ENCODE measurements at regions not wholly inside any gene's neighbourhood (a gene's known extent, or its start where the extent isn't known, plus 50 kb on each side); places are given as distances from the start of the nearest gene placed in this dataset.

- Histone ChIP-seq H4K20me1 (replicated peaks; ENCODE audit: control insufficient read depth, insufficient read depth, low read length) (no peaks in the 10 kb centered on the region), H3K27ac (ENCODE audit: extremely low read depth, low read depth, low read length) (no peak overlapping the region)
- no TSS peak for BruUV-seq (replicated peaks)
Observed at GRCh38 chr10:129116371-129116770, 350.7 kb upstream of the MGMT start.

More at GRCh38 chr10:129116371-129116770, 350.7 kb upstream of the MGMT start:
- CTCF ChIA-PET (ENCODE audit: low intra/inter-chr PET ratio): no interaction called here
- H3K9me3 ChIP-seq (replicated peaks; ENCODE audit: control insufficient read depth, insufficient read depth, low read depth, low read length): no peaks in the 10 kb centered on the region
- 0% methylated on average over 6 of the region's 8 CpGs for WGBS (ENCODE audit: insufficient coverage, low coverage, missing lambda C conversion rate)
- no peak for DNase-seq (ENCODE audit: extremely low read depth in 1 of 4, low spot score in 3 of 4)
- POLR2A ChIA-PET: no interaction called here
- in situ Hi-C loops (cut with MboI) (no loop called here), intact Hi-C loops (cut with micrococcal nuclease) (no loop called here)
- TF ChIP-seq TAF9B (IDR thresholded peaks at IDR 0.05; ENCODE audit: partially characterized antibody) (no peak), FIP1L1 (IDR thresholded peaks at IDR 0.05; ENCODE audit: low read depth, low read length, poor library complexity, severe bottlenecking) (no peak), PRDM10 (IDR thresholded peaks at IDR 0.05; ENCODE audit: partially characterized antibody) (no peak), SMARCE1 (IDR thresholded peaks at IDR 0.05) (no peak), ETV1 (tag; conservative IDR thresholded peaks at IDR 0.05; ENCODE audit: low read depth) (no peak), GTF2B (IDR thresholded peaks at IDR 0.05; ENCODE audit: extremely low read depth, insufficient read length) (no peak), CREB1 (IDR thresholded peaks at IDR 0.05) (no peak), CREB1 (CRISPR knock-in tag; IDR thresholded peaks at IDR 0.05) (no peak), MEF2D (tag; conservative IDR thresholded peaks at IDR 0.05; ENCODE audit: low read depth) (no peak), TFAM (CRISPR knock-in tag; conservative IDR thresholded peaks at IDR 0.05) (no peak), PPARD (CRISPR knock-in tag; IDR thresholded peaks at IDR 0.05) (no peak), MCM3 (IDR thresholded peaks at IDR 0.05) (no peak), CHCHD3 (CRISPR knock-in tag; IDR thresholded peaks at IDR 0.05) (no peak), MTA3 (IDR thresholded peaks at IDR 0.05; ENCODE audit: borderline replicate concordance) (no peak), HEY1 (CRISPR knock-in tag; IDR thresholded peaks at IDR 0.05; ENCODE audit: borderline replicate concordance) (no peak), ZNF583 (CRISPR knock-in tag; IDR thresholded peaks at IDR 0.05) (no peak), GABPB1 (CRISPR knock-in tag; IDR thresholded peaks at IDR 0.05) (no peak), CBFA2T3 (IDR thresholded peaks at IDR 0.05) (no peak)
- no peaks in the 10 kb centered on the region for H3K9me1 ChIP-seq (ENCODE audit: control insufficient read depth, insufficient read depth, low read length)
- H3K4me3 ChIP-seq: no peak overlapping the region
- no peak overlapping the region for H3K9ac ChIP-seq (ENCODE audit: insufficient read depth in 1 of 2, low read depth in 2 of 2, low read length in 2 of 2)
- no peaks in the 10 kb centered on the region for H3K36me3 ChIP-seq (ENCODE audit: control insufficient read depth, insufficient read depth, low read length)
- no peak overlapping the region for H2AFZ ChIP-seq (ENCODE audit: low read depth, low read length)
- FAIRE-seq: no peak
- no peak for ATAC-seq
- no peaks in the 10 kb centered on the region for H3K27me3 ChIP-seq (ENCODE audit: control insufficient read depth in 2 of 2, insufficient read depth in 2 of 2, low read length in 2 of 2)
- H3K4me1 ChIP-seq (replicated peaks in 1 of 2; ENCODE audit: control insufficient read depth in 2 of 2, insufficient read depth in 2 of 2, low read length in 2 of 2): peaks cover 0 to 6% of the 10 kb centered on the region in 2 experiments; a peak in 3 of 5 replicates
- H3K4me2 ChIP-seq (ENCODE audit: insufficient read depth, low read length): no peak overlapping the region
- H3K79me2 ChIP-seq (ENCODE audit: control insufficient read depth, insufficient read depth, low read length): no peaks in the 10 kb centered on the region

Data from K562 (cell line).